CD4-positive, alpha-beta T cell treated with Interleukin-17A for 4 hours (primary cell): ENCODE measurements at regions not wholly inside any gene's neighbourhood (a gene's known extent, or its start where the extent isn't known, plus 50 kb on each side); places are given as distances from the start of the nearest gene placed in this dataset.

Experiments used
- DNase-seq: peaks from one replicate; pipeline ENCODE4 v3.0.0-alpha.2; 2020; ENCODE audit warnings: mixed read lengths

GRCh38 chr1:112040891-112041740 is 51.6 kb upstream of the KCND3 start:
- DNase-seq, result no peak

GRCh38 chr1:112043901-112044300 is 54.4 kb upstream of the KCND3 start:
- DNase-seq, result no peak

- DNase-seq, result no peak
Measured at GRCh38 chr1:112044745-112045144, 55.3 kb upstream of the KCND3 start.

GRCh38 chr1:112046630-112047029 is 57.2 kb upstream of the KCND3 start:
- no peak for DNase-seq

GRCh38 chr1:112048421-112048820 is 59.0 kb upstream of the KCND3 start:
- DNase-seq, result no peak

- no peak for DNase-seq
Measured at GRCh38 chr1:112054510-112054909, 65.0 kb upstream of the KCND3 start.

- DNase-seq, result no peak
Measured at GRCh38 chr1:112056354-112056753, 66.9 kb upstream of the KCND3 start.

GRCh38 chr1:112057736-112058135 is 68.3 kb upstream of the KCND3 start:
- DNase-seq, result no peak

- DNase-seq, result no peak
Measured at GRCh38 chr1:112058815-112059450, 69.5 kb upstream of the KCND3 start.

- DNase-seq, result no peak
Measured at GRCh38 chr1:112059679-112060078, 70.2 kb upstream of the KCND3 start.

GRCh38 chr1:112060261-112060660 is 70.8 kb upstream of the KCND3 start:
- no peak for DNase-seq

GRCh38 chr1:112061056-112061455 is 71.6 kb upstream of the KCND3 start:
- no peak for DNase-seq

- DNase-seq, result no peak
Measured at GRCh38 chr1:112061901-112062320, 72.4 kb upstream of the KCND3 start.

GRCh38 chr1:112063781-112064728 is 74.6 kb upstream of the KCND3 start:
- no peak for DNase-seq

- no peak for DNase-seq
Measured at GRCh38 chr1:112067989-112068388, 78.5 kb upstream of the KCND3 start.

- no peak for DNase-seq
Measured at GRCh38 chr1:112070677-112071076, 81.2 kb upstream of the KCND3 start.

GRCh38 chr1:112074711-112075110 is 85.2 kb upstream of the KCND3 start:
- DNase-seq, result no peak

GRCh38 chr1:112075566-112075965 is 86.1 kb upstream of the KCND3 start:
- DNase-seq, result no peak

- DNase-seq, result no peak
Measured at GRCh38 chr1:112079446-112079845, 90.0 kb upstream of the KCND3 start.

GRCh38 chr1:112083487-112083886 is 94.0 kb upstream of the KCND3 start:
- DNase-seq, result no peak

GRCh38 chr1:112092656-112093371 is 103.3 kb upstream of the KCND3 start:
- DNase-seq, result no peak

- DNase-seq, result no peak
Measured at GRCh38 chr1:112093372-112093694, 103.9 kb upstream of the KCND3 start.

- no peak for DNase-seq
Measured at GRCh38 chr1:112099979-112100378, 110.5 kb upstream of the KCND3 start.
